ENCODE measurements at regions not wholly inside any gene's neighbourhood (a gene's known extent, or its start where the extent isn't known, plus 50 kb on each side); places are given as distances from the start of the nearest gene placed in this dataset.

GRCh38 chr12:124233846-124234640 lies 60.9 kb upstream of the RFLNA start:
- no peak for TF ChIP-seq CTCF (IDR thresholded peaks at IDR 0.05; ENCODE audit: unreplicated experiment)
- no peak for DNase-seq (ENCODE audit: low spot score in 2 of 2, unreplicated experiment in 2 of 2)
- Mint-ChIP-seq H3K9me3 (peaks cover 24% of the 10 kb centered on the region), H3K27ac (peak overlapping the region; percentile 49), H3K36me3 (peaks cover 26% of the 10 kb centered on the region), H3K4me1 (peaks cover 12% of the 10 kb centered on the region), H3K4me3 (no peak overlapping the region), H3K27me3 (ENCODE audit: low read depth) (no peaks in the 10 kb centered on the region)

- H3K27me3 Mint-ChIP-seq (ENCODE audit: low read depth): no peaks in the 10 kb centered on the region
- peaks cover 9% of the 10 kb centered on the region for H3K9me3 Mint-ChIP-seq
- H3K36me3 Mint-ChIP-seq: peaks cover 15% of the 10 kb centered on the region
- no peak overlapping the region for H3K4me3 Mint-ChIP-seq
- peak overlapping the region; percentile 39 for H3K27ac Mint-ChIP-seq
- no peak for TF ChIP-seq CTCF (IDR thresholded peaks at IDR 0.05; ENCODE audit: unreplicated experiment)
- DNase-seq (ENCODE audit: low spot score in 2 of 2, unreplicated experiment in 2 of 2): no peak
- H3K4me1 Mint-ChIP-seq: peaks cover 12% of the 10 kb centered on the region
Measured at GRCh38 chr12:124236625-124237031, 58.3 kb upstream of the RFLNA start.

- no peak for DNase-seq (ENCODE audit: low spot score in 2 of 2, unreplicated experiment in 2 of 2)
- Mint-ChIP-seq H3K27me3 (ENCODE audit: low read depth) (no peaks in the 10 kb centered on the region), H3K27ac (no peak overlapping the region), H3K36me3 (peaks cover 23% of the 10 kb centered on the region), H3K4me1 (peaks cover 3% of the 10 kb centered on the region), H3K4me3 (no peak overlapping the region), H3K9me3 (peaks cover 16% of the 10 kb centered on the region)
- TF ChIP-seq CTCF (IDR thresholded peaks at IDR 0.05; ENCODE audit: unreplicated experiment): no peak
Measured at GRCh38 chr12:124238886-124239285, 56.0 kb upstream of the RFLNA start.

DNA sequence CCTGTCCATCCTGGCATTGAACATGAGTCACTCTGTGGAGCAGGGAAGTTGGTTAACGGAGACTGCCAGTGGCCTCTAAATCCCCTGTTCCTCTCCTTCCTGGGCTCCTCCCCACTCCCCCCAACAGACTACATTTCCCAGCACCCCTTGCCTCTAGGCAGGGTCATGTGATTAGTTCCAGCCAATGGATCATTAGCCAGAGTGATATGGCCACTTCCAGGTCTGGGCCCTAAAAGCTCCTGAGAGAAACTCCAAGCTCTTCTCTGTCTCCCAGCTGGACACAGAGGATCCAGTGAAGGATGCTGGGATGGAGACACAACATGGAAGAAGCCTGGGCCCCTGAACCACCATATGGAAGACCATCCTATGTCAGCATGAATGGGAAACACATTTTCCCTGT lies 54.4 kb upstream of the RFLNA start:
- H3K27me3 Mint-ChIP-seq (ENCODE audit: low read depth): no peaks in the 10 kb centered on the region
- H3K27ac Mint-ChIP-seq: no peak overlapping the region
- no peak for TF ChIP-seq CTCF (IDR thresholded peaks at IDR 0.05; ENCODE audit: unreplicated experiment)
- no peak for DNase-seq (ENCODE audit: low spot score in 2 of 2, unreplicated experiment in 2 of 2)
- peaks cover 25% of the 10 kb centered on the region for H3K36me3 Mint-ChIP-seq
- no peak overlapping the region for H3K4me3 Mint-ChIP-seq
- peaks cover 17% of the 10 kb centered on the region for H3K9me3 Mint-ChIP-seq
- no peaks in the 10 kb centered on the region for H3K4me1 Mint-ChIP-seq

GRCh38 chr12:124241776-124242528 lies 52.9 kb upstream of the RFLNA start:
- no peak for TF ChIP-seq CTCF (IDR thresholded peaks at IDR 0.05; ENCODE audit: unreplicated experiment)
- Mint-ChIP-seq H3K4me1 (no peaks in the 10 kb centered on the region), H3K27ac (no peak overlapping the region), H3K27me3 (ENCODE audit: low read depth) (no peaks in the 10 kb centered on the region), H3K4me3 (no peak overlapping the region), H3K9me3 (peaks cover 24% of the 10 kb centered on the region), H3K36me3 (peaks cover 29% of the 10 kb centered on the region)
- DNase-seq (ENCODE audit: low spot score in 2 of 2, unreplicated experiment in 2 of 2): no peak

All from mesothelial cell of epicardium (in vitro differentiated cells).